GM18870 (cell line): ENCODE measurements at regions not wholly inside any gene's neighbourhood (a gene's known extent, or its start where the extent isn't known, plus 50 kb on each side); places are given as distances from the start of the nearest gene placed in this dataset.

Experiments used
- ATAC-seq: cut with Tn5 transposase; IDR thresholded peaks from one replicate; pipeline ENCODE4 v1.9.1; 2021; ENCODE audit warnings: moderate library complexity; ENCODE audit not compliant: unreplicated experiment

GRCh38 chr6:113121571-113121970 is 735.6 kb upstream of the MARCKS start:
- ATAC-seq = no peak

- no peak for ATAC-seq
Observed at GRCh38 chr6:113122060-113122459, 735.1 kb upstream of the MARCKS start.

DNA sequence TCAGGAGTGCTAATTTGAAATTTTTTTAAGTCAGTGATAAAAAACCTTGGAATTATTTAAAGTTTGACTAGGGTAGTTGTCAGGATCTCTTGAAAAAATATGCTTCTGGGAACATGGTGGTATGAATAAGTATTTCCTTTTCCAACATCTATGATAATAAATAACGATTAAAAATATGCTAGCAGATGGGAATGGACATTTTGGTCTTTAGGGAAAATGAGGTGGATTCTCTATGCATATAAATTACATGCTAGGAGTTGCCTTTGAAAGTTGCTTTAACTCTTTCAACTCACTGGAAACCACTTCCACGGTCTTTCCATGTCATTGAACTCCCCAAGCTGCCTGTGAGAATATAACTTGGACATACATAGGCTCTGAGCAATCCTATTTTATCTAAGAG is 731.5 kb upstream of the MARCKS start:
- no peak for ATAC-seq

DNA sequence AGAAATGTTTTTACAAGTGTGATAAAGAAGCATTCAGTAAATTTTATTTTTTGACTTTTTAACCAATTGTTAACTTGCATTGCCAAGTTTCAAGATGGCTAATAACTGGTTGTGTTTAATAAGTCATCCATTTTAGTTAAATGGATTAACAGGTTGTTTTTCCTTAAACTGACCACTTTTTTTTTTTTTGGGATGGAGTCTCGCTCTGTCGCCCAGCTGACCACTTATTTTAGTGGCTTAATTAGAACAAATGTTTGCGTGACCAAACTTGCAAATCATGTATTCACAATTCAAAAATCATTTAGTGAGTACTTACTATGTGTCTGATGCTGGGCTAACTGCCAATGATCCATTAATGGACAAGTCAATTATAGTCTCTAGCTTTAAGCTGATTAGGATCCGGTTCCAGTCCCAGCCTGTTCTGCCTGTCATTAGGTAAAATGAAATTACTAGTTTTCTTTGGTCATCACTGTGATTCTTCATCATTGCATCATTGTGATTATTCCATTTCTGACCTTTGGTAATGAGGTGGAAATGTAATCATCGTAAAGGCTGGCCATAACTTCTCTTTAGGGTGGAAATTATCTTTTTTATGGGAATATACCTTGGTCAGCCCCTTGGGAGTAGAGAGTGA is 729.2 kb upstream of the MARCKS start:
- no peak for ATAC-seq

DNA sequence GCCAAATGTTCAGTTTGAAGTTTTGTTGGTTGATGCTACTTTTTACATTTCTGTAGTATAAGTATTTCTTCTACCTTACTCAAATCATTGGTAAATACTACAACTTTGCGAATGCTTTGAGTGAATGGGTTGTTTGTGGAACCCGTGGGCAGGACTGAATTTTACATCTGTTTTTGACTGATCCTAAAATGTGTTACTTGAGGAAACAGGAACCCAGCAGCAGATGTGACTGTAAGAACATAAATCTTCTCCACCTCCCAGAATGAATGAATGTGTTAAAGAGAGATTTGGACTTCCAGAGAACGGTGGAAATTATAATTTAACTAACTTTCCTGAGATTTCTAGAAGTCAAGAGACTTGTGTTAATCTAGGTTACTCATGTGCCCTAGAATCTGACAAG is 728.5 kb upstream of the MARCKS start:
- ATAC-seq = no peak

GRCh38 chr6:113129991-113130390 is 727.2 kb upstream of the MARCKS start:
- no peak for ATAC-seq

DNA sequence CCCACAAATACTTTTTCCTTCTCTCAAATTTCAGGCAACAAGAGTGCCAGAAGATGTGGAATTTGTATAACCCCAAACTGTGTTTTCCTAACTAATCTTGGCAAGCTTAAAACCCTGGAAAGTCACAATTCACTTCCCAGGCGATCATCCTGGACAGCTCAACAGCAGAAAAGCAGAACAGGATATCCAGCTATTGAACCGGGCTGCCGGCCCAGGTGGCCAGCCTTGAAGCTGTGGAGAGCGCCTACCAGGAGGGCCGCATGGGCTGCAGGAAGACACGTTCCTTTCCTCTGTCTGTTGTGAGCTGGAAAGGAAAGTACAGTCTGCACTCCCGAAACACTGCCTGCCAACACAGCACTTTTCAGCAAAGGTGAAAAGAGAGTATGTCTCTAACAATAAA is 719.7 kb upstream of the MARCKS start:
- no peak for ATAC-seq

DNA sequence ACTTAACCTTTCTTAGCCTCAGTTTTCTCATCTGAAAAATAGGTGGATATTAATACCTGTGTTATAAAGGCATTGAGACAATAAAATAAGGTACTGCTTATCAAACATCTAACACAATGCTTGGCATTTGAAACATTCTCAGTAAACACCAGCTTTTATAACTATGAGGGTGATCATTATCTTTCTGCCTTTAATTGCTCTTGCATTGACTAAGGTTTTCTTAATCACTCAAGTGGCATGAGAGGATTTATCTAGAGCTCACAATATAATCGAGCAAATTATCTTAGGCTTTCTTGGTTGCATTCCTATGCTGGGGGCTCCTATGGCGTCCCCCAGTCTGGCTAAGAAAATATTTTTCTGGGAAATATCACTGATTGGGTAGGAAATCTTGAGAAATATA is 716.4 kb upstream of the MARCKS start:
- no peak for ATAC-seq

GRCh38 chr6:113141901-113142300 is 715.2 kb upstream of the MARCKS start:
- no peak for ATAC-seq

GRCh38 chr6:113142671-113143174 is 714.4 kb upstream of the MARCKS start:
- ATAC-seq = no peak

DNA sequence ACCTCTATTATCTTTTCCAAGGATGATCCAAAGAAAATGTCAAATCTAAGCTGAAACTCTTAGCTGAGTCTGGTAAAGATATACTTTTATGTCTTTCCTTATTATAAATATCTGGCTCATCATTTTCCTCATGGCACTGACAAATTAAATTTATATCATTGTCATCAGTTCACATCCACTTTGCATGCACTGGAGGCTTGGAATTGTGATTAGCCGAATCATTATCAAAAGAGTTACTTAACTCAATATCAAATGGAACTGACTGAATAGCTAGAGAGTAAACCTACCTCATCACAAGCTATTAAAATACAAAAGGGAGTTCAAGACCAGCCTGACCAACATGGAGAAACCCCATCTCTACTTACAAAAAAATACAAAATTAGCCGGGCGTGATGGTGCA is 713.9 kb upstream of the MARCKS start:
- ATAC-seq = no peak

GRCh38 chr6:113144117-113144516 is 713.0 kb upstream of the MARCKS start:
- no peak for ATAC-seq

DNA sequence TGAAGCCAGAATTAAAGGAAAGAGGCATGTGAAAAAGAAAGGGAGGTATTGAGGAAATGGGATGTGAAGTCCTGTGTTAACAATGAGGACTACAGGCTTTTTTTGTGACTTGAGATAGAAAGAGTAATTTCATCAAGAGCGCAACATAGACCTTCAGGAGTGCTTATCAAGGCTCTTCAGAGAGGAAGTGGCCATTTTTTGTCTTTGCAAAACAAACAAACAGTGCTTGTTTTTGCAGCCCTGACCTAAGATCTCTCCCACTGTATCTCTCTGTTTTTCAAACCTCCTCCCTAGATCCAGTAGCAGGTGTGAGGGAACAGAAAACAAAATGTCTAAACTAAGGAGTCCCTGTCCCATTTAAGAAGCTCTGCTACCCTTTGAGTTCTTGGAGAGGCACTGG is 710.3 kb upstream of the MARCKS start:
- ATAC-seq = no peak

GRCh38 chr6:113147544-113147943 is 709.6 kb upstream of the MARCKS start:
- ATAC-seq = no peak

GRCh38 chr6:113148566-113148965 is 708.6 kb upstream of the MARCKS start:
- no peak for ATAC-seq

- ATAC-seq = no peak
Observed at GRCh38 chr6:113149511-113149910, 707.6 kb upstream of the MARCKS start.

- ATAC-seq = no peak
Observed at GRCh38 chr6:113160306-113161017, 696.7 kb upstream of the MARCKS start.

GRCh38 chr6:113161018-113161315 is 696.2 kb upstream of the MARCKS start:
- no peak for ATAC-seq

DNA sequence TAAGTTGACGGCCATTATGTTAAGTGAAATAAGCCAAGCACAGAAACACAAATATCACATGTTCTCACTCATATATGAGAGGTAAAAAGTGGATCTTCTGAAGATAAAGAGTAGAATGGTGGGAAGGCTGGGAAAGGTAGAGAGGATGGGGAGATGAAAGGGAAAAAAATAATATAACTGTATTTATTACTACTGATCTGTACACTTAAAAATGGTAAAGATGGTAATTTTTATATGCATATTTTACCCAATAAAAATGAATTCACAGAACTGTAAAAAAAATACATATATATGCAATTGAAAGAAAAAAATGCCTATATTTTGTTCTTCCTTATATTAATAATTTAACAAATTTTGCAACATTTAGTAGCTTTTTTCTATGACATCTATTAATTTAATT is 694.4 kb upstream of the MARCKS start:
- no peak for ATAC-seq

GRCh38 chr6:113168057-113168456 is 689.1 kb upstream of the MARCKS start:
- no peak for ATAC-seq

- ATAC-seq = no peak
Observed at GRCh38 chr6:113169484-113169883, 687.7 kb upstream of the MARCKS start.

DNA sequence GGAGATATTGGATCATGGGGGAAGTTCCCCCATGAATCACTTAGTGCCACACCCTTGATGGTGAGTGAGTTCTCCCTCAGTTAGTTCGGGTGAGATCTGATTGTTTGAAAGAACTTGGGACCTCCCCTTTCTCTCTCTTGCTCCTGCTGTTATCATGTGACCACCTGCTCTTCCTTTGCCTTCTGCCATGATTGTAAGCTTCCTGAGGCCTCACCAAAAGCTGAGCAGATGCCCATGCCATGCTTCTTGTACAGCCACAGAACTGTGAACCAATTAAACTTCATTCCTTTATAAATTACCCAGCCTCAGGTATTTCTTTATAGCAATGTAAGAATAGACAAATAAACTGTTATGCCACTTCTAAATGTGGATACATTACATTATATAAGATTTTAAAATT is 686.7 kb upstream of the MARCKS start:
- ATAC-seq = no peak

- no peak for ATAC-seq
Observed at GRCh38 chr6:113171882-113172281, 685.3 kb upstream of the MARCKS start.
